Astrocyte (in vitro differentiated cells and primary cell): ENCODE measurements at regions not wholly inside any gene's neighbourhood (a gene's known extent, or its start where the extent isn't known, plus 50 kb on each side); places are given as distances from the start of the nearest gene placed in this dataset.

ENCODE experiments used
- DNase-seq: peaks from one replicate; pipeline ENCODE4 v3.0.0-alpha.2; 2010; ENCODE audit warnings: low read depth
- FAIRE-seq: peaks from 2 replicates; lab custom pipeline; 2011; peaks lifted over from hg19 to GRCh38; lab: Jason Lieb, UNC
- H2AFZ ChIP-seq: 2 replicates; pipeline ENCODE4 v1.6.0; 2012; ENCODE audit warnings: low read depth, low read length, inconsistent platforms
- H3K27ac ChIP-seq: 2 replicates; pipeline ENCODE4 v1.5.1; 2011; ENCODE audit warnings: low read depth, low read length, inconsistent platforms
- H3K27me3 ChIP-seq: 2 replicates; pipeline ENCODE4 v1.6.0; 2011; ENCODE audit warnings: low read length, inconsistent platforms; ENCODE audit not compliant: insufficient read depth
- H3K36me3 ChIP-seq: 2 replicates; pipeline ENCODE4 v1.5.1; 2011; ENCODE audit warnings: low read length, inconsistent platforms; ENCODE audit not compliant: insufficient read depth
- H3K4me1 ChIP-seq: 2 replicates; pipeline ENCODE4 v1.5.1; 2011; ENCODE audit warnings: low read length, inconsistent platforms; ENCODE audit not compliant: insufficient read depth
- H3K4me2 ChIP-seq: 2 replicates; pipeline ENCODE4 v1.6.0; 2012; ENCODE audit warnings: low read length, inconsistent platforms
- H3K4me3 ChIP-seq: 2 replicates; pipeline ENCODE4 v1.5.1; 2011; ENCODE audit warnings: low read depth, mild to moderate bottlenecking, low read length, inconsistent platforms; ENCODE audit not compliant: insufficient read depth
- H3K79me2 ChIP-seq: 2 replicates; pipeline ENCODE4 v1.6.0; 2012; ENCODE audit warnings: mild to moderate bottlenecking, low read length, inconsistent platforms; ENCODE audit not compliant: insufficient read depth
- H3K9ac ChIP-seq: 2 replicates; pipeline ENCODE4 v1.6.0; 2012; ENCODE audit warnings: mild to moderate bottlenecking, low read length, inconsistent platforms
- H3K9me3 ChIP-seq: 2 replicates; pipeline ENCODE4 v1.5.1; 2012; ENCODE audit warnings: low read depth, mild to moderate bottlenecking, low read length, inconsistent platforms; ENCODE audit not compliant: insufficient read depth
- H4K20me1 ChIP-seq: 2 replicates; pipeline ENCODE4 v1.6.0; 2012; ENCODE audit warnings: low read length, inconsistent platforms; ENCODE audit not compliant: insufficient read depth
- H3K27ac Mint-ChIP-seq: one replicate; pipeline ENCODE4 v1.8.0; 2021; ENCODE audit warnings: mild to moderate bottlenecking, mixed read lengths; ENCODE audit not compliant: unreplicated experiment
- H3K27me3 Mint-ChIP-seq: one replicate; pipeline ENCODE4 v1.8.0; 2021; ENCODE audit warnings: low read depth, mixed read lengths; ENCODE audit not compliant: unreplicated experiment
- H3K36me3 Mint-ChIP-seq: one replicate; pipeline ENCODE4 v1.8.0; 2021; ENCODE audit warnings: low read depth, mixed read lengths; ENCODE audit not compliant: unreplicated experiment
- H3K4me1 Mint-ChIP-seq: one replicate; pipeline ENCODE4 v1.8.0; 2021; ENCODE audit warnings: low read depth, mixed read lengths; ENCODE audit not compliant: unreplicated experiment
- H3K4me3 Mint-ChIP-seq: one replicate; pipeline ENCODE4 v1.8.0; 2021; ENCODE audit warnings: mild to moderate bottlenecking, moderate library complexity, mixed read lengths; ENCODE audit not compliant: unreplicated experiment
- H3K9me3 Mint-ChIP-seq: one replicate; pipeline ENCODE4 v1.8.0; 2021; ENCODE audit warnings: mild to moderate bottlenecking, mixed read lengths; ENCODE audit not compliant: unreplicated experiment
- EZH2 ChIP-seq: IDR thresholded peaks from 2 replicates; pipeline ENCODE4 v1.6.1; 2012; ENCODE audit warnings: mild to moderate bottlenecking, low read length, inconsistent platforms; ENCODE audit not compliant: insufficient read depth
- TF ChIP-seq, protein P1 (sequence below): IDR thresholded peaks from 2 replicates; pipeline ENCODE4 v1.5.1; 2011; ENCODE audit warnings: low read depth, mild to moderate bottlenecking, inconsistent platforms, low read length, moderate library complexity; ENCODE audit not compliant: insufficient read depth

DNA sequence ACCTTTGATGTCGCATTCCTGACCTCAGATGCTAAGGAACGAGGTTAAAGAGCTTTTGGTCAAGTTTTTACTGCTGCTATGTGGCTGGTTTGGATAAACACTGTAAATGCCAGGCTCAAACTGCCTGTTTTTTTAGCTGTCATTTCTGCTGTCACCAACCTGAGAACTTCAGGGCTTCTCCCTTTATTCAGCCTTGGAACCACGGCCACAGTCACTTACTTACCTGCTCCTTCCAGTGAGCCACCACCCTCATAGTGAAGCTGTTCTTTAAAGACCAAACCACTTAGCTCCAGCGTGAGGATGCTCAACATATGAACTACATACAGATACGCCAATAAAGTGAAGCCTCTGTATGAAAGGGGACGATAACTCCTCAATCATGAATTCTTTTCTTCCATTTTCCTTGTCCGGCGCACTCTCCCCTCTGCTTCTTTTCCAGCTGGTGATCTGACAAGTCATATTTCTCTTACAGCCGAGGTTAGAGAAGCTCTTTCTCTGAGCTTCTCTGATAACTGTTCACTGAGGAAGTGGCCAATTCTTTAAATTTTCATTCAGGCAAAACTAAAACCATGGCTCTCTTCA is 152.8 kb upstream of the ANK2 start:
- peaks cover 41% of the 10 kb centered on the region for H3K4me1 Mint-ChIP-seq

DNA sequence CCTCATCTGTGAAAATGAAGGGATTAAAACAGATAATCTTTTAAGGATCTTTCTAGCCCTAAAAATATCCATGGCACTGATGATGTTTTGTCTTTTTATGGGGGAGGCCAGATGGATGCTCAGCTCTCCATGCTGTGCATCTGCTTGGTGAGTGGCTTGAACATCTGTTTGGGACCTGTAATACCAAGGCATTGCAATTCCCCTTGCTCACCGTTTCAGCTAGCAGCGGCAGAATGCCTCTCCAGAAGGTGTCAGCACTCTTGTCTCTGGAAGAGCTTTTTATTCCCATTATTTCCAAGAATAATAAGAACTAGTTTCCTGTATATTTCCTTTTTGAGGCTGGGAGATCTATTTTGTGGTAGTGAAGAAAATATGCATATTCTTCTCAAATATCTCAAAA is 151.9 kb upstream of the ANK2 start:
- FAIRE-seq = no peak

More for the DNA sequence above, 152.8 kb upstream of the ANK2 start:
- Histone ChIP-seq H3K4me3 (no peak overlapping the region), H4K20me1 (no peaks in the 10 kb centered on the region), H3K9me3 (no peaks in the 10 kb centered on the region), H3K27me3 (no peaks in the 10 kb centered on the region), H3K4me1 (peaks cover 4% of the 10 kb centered on the region), H3K4me2 (no peak overlapping the region), H3K79me2 (no peaks in the 10 kb centered on the region), H3K27ac (no peak overlapping the region), H3K36me3 (no peaks in the 10 kb centered on the region), H3K9ac (no peak overlapping the region), H2AFZ (no peak overlapping the region)
- no peak for DNase-seq
- no peak for FAIRE-seq
- H3K4me3 Mint-ChIP-seq = no peak overlapping the region
- no peaks in the 10 kb centered on the region for H3K36me3 Mint-ChIP-seq
- TF ChIP-seq, protein P1, sequence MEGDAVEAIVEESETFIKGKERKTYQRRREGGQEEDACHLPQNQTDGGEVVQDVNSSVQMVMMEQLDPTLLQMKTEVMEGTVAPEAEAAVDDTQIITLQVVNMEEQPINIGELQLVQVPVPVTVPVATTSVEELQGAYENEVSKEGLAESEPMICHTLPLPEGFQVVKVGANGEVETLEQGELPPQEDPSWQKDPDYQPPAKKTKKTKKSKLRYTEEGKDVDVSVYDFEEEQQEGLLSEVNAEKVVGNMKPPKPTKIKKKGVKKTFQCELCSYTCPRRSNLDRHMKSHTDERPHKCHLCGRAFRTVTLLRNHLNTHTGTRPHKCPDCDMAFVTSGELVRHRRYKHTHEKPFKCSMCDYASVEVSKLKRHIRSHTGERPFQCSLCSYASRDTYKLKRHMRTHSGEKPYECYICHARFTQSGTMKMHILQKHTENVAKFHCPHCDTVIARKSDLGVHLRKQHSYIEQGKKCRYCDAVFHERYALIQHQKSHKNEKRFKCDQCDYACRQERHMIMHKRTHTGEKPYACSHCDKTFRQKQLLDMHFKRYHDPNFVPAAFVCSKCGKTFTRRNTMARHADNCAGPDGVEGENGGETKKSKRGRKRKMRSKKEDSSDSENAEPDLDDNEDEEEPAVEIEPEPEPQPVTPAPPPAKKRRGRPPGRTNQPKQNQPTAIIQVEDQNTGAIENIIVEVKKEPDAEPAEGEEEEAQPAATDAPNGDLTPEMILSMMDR = no peak
- no peak for TF ChIP-seq EZH2
- no peaks in the 10 kb centered on the region for H3K9me3 Mint-ChIP-seq
- peak overlapping the region; percentile 22 for H3K27ac Mint-ChIP-seq
- no peaks in the 10 kb centered on the region for H3K27me3 Mint-ChIP-seq

More for the DNA sequence above, 151.9 kb upstream of the ANK2 start:
- H3K36me3 Mint-ChIP-seq = no peaks in the 10 kb centered on the region
- no peaks in the 10 kb centered on the region for H3K36me3 ChIP-seq
- no peak overlapping the region for H3K4me2 ChIP-seq
- peaks cover 4% of the 10 kb centered on the region for H3K4me1 ChIP-seq
- H3K27ac Mint-ChIP-seq = peak overlapping the region; percentile 77
- TF ChIP-seq, protein P1 = no peak
- TF ChIP-seq EZH2 = no peak
- H4K20me1 ChIP-seq = no peaks in the 10 kb centered on the region
- H3K4me3 ChIP-seq = no peak overlapping the region
- no peak overlapping the region for H3K27ac ChIP-seq
- H3K9ac ChIP-seq = no peak overlapping the region
- no peaks in the 10 kb centered on the region for H3K9me3 ChIP-seq
- H3K79me2 ChIP-seq = no peaks in the 10 kb centered on the region
- H3K27me3 Mint-ChIP-seq = no peaks in the 10 kb centered on the region
- no peaks in the 10 kb centered on the region for H3K9me3 Mint-ChIP-seq
- no peak for DNase-seq
- H2AFZ ChIP-seq = no peak overlapping the region
- H3K4me3 Mint-ChIP-seq = no peak overlapping the region
- H3K27me3 ChIP-seq = no peaks in the 10 kb centered on the region
- peaks cover 41% of the 10 kb centered on the region for H3K4me1 Mint-ChIP-seq
